HEK293 (cell line): ENCODE measurements at regions not wholly inside any gene's neighbourhood (a gene's known extent, or its start where the extent isn't known, plus 50 kb on each side); places are given as distances from the start of the nearest gene placed in this dataset.

Source experiments
- HOXA7 ChIP-seq: sonication (generic); formaldehyde crosslinking; IDR thresholded peaks from 2 replicates; pipeline ENCODE4 v1.8.1; 2022; ENCODE audit warnings: missing genetic modification reagents, borderline replicate concordance
- OSR2 ChIP-seq: fragments of 450-650 bp; formaldehyde crosslinking; IDR thresholded peaks from 2 replicates; pipeline ENCODE4 v1.5.1; 2016; ENCODE audit warnings: missing biosample characterization, missing genetic modification characterization
- YY1 ChIP-seq: fragments of 450-650 bp; formaldehyde crosslinking; IDR thresholded peaks from 2 replicates; pipeline ENCODE4 v1.5.1; 2018; ENCODE audit warnings: missing biosample characterization, missing genetic modification characterization
- ZFHX2 ChIP-seq: fragments of 450-650 bp; formaldehyde crosslinking; conservative IDR thresholded peaks from 2 replicates; pipeline ENCODE4 v1.5.1; 2016; ENCODE audit warnings: missing biosample characterization, missing genetic modification characterization
- ZNF132 ChIP-seq: fragments of 450-650 bp; formaldehyde crosslinking; IDR thresholded peaks from 2 replicates; pipeline ENCODE4 v1.5.1; 2017; ENCODE audit warnings: missing biosample characterization, missing genetic modification characterization, borderline replicate concordance
- ZNF138 ChIP-seq: fragments of 450-650 bp; formaldehyde crosslinking; IDR thresholded peaks from 2 replicates; pipeline ENCODE4 v1.5.1; 2016; ENCODE audit warnings: missing biosample characterization, missing genetic modification characterization, borderline replicate concordance
- ZNF140 ChIP-seq: fragments of 450-650 bp; formaldehyde crosslinking; IDR thresholded peaks from 2 replicates; pipeline ENCODE4 v1.5.1; 2016; ENCODE audit warnings: missing biosample characterization, missing genetic modification characterization
- ZNF184 ChIP-seq: fragments of 450-650 bp; IDR thresholded peaks from 2 replicates; pipeline ENCODE4 v1.5.1; 2018; ENCODE audit warnings: missing biosample characterization, mild to moderate bottlenecking, missing genetic modification characterization
- ZNF501 ChIP-seq: fragments of 450-650 bp; formaldehyde crosslinking; IDR thresholded peaks from 2 replicates; pipeline ENCODE4 v1.5.1; 2016; ENCODE audit warnings: missing biosample characterization, missing genetic modification characterization
- ZNF623 ChIP-seq: fragments of 450-650 bp; formaldehyde crosslinking; IDR thresholded peaks from 2 replicates; pipeline ENCODE4 v1.5.1; 2016; ENCODE audit warnings: missing biosample characterization, missing genetic modification characterization
- TF ChIP-seq, protein P1 (sequence below): fragments of 450-650 bp; formaldehyde crosslinking; IDR thresholded peaks from 2 replicates; pipeline ENCODE4 v1.5.1; 2016; ENCODE audit warnings: missing biosample characterization, missing genetic modification characterization
- TF ChIP-seq, protein P2 (sequence below): IDR thresholded peaks from 2 replicates; pipeline ENCODE4 v1.6.1; 2011; ENCODE audit warnings: mild to moderate bottlenecking, low read depth, low read length, borderline replicate concordance

DNA sequence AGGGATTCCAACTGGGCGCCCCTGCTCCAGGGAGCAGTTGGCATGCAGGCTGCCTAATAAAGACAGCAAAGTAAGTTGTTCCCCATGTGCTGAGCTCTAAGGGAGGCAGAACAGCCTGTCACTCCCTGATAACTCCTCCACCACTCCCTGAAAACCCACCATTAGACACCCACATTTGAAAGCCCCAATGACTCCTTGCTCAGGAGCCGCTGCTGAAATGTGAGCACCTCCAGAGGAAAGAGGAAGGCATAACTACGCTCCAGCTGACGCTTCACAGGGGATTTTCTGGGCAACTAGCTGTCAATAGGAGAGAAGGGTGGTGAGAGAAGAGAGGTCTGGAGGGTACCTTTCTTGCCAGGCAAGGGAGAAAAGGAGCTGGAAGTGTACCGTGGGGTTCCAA is 62.5 kb downstream of the NPY1R start:
- no peak for TF ChIP-seq ZNF140
- no peak for TF ChIP-seq ZNF132 (tag by site-specific recombination)
- no peak for TF ChIP-seq ZNF184
- TF ChIP-seq, protein P1, sequence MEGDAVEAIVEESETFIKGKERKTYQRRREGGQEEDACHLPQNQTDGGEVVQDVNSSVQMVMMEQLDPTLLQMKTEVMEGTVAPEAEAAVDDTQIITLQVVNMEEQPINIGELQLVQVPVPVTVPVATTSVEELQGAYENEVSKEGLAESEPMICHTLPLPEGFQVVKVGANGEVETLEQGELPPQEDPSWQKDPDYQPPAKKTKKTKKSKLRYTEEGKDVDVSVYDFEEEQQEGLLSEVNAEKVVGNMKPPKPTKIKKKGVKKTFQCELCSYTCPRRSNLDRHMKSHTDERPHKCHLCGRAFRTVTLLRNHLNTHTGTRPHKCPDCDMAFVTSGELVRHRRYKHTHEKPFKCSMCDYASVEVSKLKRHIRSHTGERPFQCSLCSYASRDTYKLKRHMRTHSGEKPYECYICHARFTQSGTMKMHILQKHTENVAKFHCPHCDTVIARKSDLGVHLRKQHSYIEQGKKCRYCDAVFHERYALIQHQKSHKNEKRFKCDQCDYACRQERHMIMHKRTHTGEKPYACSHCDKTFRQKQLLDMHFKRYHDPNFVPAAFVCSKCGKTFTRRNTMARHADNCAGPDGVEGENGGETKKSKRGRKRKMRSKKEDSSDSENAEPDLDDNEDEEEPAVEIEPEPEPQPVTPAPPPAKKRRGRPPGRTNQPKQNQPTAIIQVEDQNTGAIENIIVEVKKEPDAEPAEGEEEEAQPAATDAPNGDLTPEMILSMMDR = no peak
- TF ChIP-seq ZNF138 (tag by site-specific recombination) = no peak
- TF ChIP-seq ZFHX2 (tag by site-specific recombination) = no peak
- TF ChIP-seq HOXA7 (CRISPR knock-in tag) = no peak
- TF ChIP-seq ZNF623 = no peak
- no peak for TF ChIP-seq ZNF501 (tag by site-specific recombination)
- no peak for TF ChIP-seq YY1 (tag by site-specific recombination)
- no peak for TF ChIP-seq OSR2 (tag by site-specific recombination)
- TF ChIP-seq, protein P2, sequence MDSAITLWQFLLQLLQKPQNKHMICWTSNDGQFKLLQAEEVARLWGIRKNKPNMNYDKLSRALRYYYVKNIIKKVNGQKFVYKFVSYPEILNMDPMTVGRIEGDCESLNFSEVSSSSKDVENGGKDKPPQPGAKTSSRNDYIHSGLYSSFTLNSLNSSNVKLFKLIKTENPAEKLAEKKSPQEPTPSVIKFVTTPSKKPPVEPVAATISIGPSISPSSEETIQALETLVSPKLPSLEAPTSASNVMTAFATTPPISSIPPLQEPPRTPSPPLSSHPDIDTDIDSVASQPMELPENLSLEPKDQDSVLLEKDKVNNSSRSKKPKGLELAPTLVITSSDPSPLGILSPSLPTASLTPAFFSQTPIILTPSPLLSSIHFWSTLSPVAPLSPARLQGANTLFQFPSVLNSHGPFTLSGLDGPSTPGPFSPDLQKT = no peak
